Liver (tissue), 8 donors: ENCODE measurements at regions not wholly inside any gene's neighbourhood (a gene's known extent, or its start where the extent isn't known, plus 50 kb on each side); places are given as distances from the start of the nearest gene placed in this dataset.

Source experiments
- DNase-seq: peaks from one replicate; pipeline ENCODE4 v3.0.0-alpha.2; 2017; ENCODE audit warnings: low spot score
- H3K27ac ChIP-seq, 2 donors: one replicate each; pipeline ENCODE4 v1.7.0; 2013; ENCODE audit warnings: inconsistent platforms in 2 of 2, low read length in 2 of 2, control low read depth in 1 of 2, low read depth in 1 of 2, mild to moderate bottlenecking in 1 of 2
- H3K27me3 ChIP-seq, 4 donors: one replicate each; pipeline versions ENCODE4 v1.6.1 to v1.7.0; 2013; ENCODE audit warnings: low read length in 3 of 4, inconsistent platforms in 1 of 4, mild to moderate bottlenecking in 1 of 4, moderate library complexity in 1 of 4; ENCODE audit not compliant: control insufficient read depth in 4 of 4, insufficient read depth in 4 of 4
- H3K36me3 ChIP-seq, 4 donors: one replicate each; pipeline versions ENCODE4 v1.6.1 to v1.7.0; 2013; ENCODE audit warnings: low read length in 3 of 4, mild to moderate bottlenecking in 3 of 4, low read depth in 1 of 4, moderate library complexity in 1 of 4; ENCODE audit not compliant: control insufficient read depth in 4 of 4, insufficient read depth in 3 of 4
- H3K4me1 ChIP-seq, 4 donors: one replicate each; pipeline versions ENCODE4 v1.6.1 to v1.7.0; 2013; ENCODE audit warnings: low read length in 3 of 4, mild to moderate bottlenecking in 3 of 4, moderate library complexity in 1 of 4; ENCODE audit not compliant: control insufficient read depth in 4 of 4, insufficient read depth in 4 of 4
- H3K4me3 ChIP-seq, 3 donors: one replicate each; pipeline versions ENCODE4 v1.6.1 to v1.7.0; 2013; ENCODE audit warnings: low read length in 3 of 3, control low read depth in 1 of 3, low read depth in 1 of 3, mild to moderate bottlenecking in 1 of 3
- H3K9ac ChIP-seq, 2 donors: one replicate each; pipeline ENCODE4 v1.7.0; 2013; ENCODE audit warnings: low read length in 2 of 2, mild to moderate bottlenecking in 2 of 2, moderate library complexity in 2 of 2, control low read depth in 1 of 2, low read depth in 1 of 2
- H3K9me3 ChIP-seq, 4 donors: one replicate each; pipeline versions ENCODE4 v1.6.1 to v1.7.0; 2013; ENCODE audit warnings: low read length in 3 of 4; ENCODE audit not compliant: control insufficient read depth in 4 of 4
- ATF3 ChIP-seq: IDR thresholded peaks from 2 replicates; pipeline ENCODE4 v1.6.1; 2016; ENCODE audit warnings: antibody characterized with exemption
- CTCF ChIP-seq: fragments of 150-350 bp; IDR thresholded peaks from 2 replicates; pipeline ENCODE4 v1.5.1; 2017; ENCODE audit warnings: improper control_type of control experiment, low read depth, low read length; ENCODE audit not compliant: missing input control
- EGR1 ChIP-seq, 2 donors: IDR thresholded peaks; 2 replicates each; pipeline ENCODE4 v1.6.1; 2016 to 2018; ENCODE audit warnings: antibody characterized with exemption in 2 of 2, low read depth in 2 of 2
- FOXA1 ChIP-seq: IDR thresholded peaks from 2 replicates; pipeline ENCODE4 v1.6.1; 2016; ENCODE audit warnings: antibody characterized with exemption
- FOXA2 ChIP-seq: IDR thresholded peaks from 2 replicates; pipeline ENCODE4 v1.6.1; 2016; ENCODE audit warnings: antibody characterized with exemption
- GABPA ChIP-seq, 2 donors: IDR thresholded peaks in 1 of 2; conservative IDR thresholded peaks in 1 of 2; 2 replicates each; pipeline ENCODE4 v1.6.1; 2016; ENCODE audit warnings: antibody characterized with exemption in 2 of 2, mild to moderate bottlenecking in 1 of 2, moderate library complexity in 1 of 2
- HNF4A ChIP-seq, 2 donors: conservative IDR thresholded peaks; 2 replicates each; pipeline ENCODE4 v1.6.1; 2016; ENCODE audit warnings: antibody characterized with exemption in 2 of 2, mild to moderate bottlenecking in 2 of 2
- HNF4G ChIP-seq: IDR thresholded peaks from 2 replicates; pipeline ENCODE4 v1.6.1; 2016; ENCODE audit warnings: antibody characterized with exemption
- JUND ChIP-seq, 2 donors: IDR thresholded peaks; 2 replicates each; pipeline ENCODE4 v1.6.1; 2016; ENCODE audit warnings: antibody characterized with exemption in 2 of 2
- MAX ChIP-seq: IDR thresholded peaks from 2 replicates; pipeline ENCODE4 v1.6.1; 2016; ENCODE audit warnings: antibody characterized with exemption
- NR2F2 ChIP-seq: IDR thresholded peaks from 2 replicates; pipeline ENCODE4 v1.6.1; 2016; ENCODE audit warnings: antibody characterized with exemption
- RAD21 ChIP-seq, 2 donors: IDR thresholded peaks; 2 replicates each; pipeline ENCODE4 v1.6.1; 2016; ENCODE audit warnings: antibody characterized with exemption in 2 of 2, mild to moderate bottlenecking in 2 of 2
- REST ChIP-seq: IDR thresholded peaks from 2 replicates; pipeline ENCODE4 v1.6.1; 2016; ENCODE audit warnings: antibody characterized with exemption, mild to moderate bottlenecking
- RXRA ChIP-seq, 2 donors: IDR thresholded peaks; 2 replicates each; pipeline ENCODE4 v1.6.1; 2017 to 2018; ENCODE audit warnings: antibody characterized with exemption in 2 of 2, mild to moderate bottlenecking in 1 of 2
- SP1 ChIP-seq: IDR thresholded peaks from 2 replicates; pipeline ENCODE4 v1.6.1; 2018; ENCODE audit warnings: antibody characterized with exemption, mild to moderate bottlenecking
- TAF1 ChIP-seq: conservative IDR thresholded peaks from 2 replicates; pipeline ENCODE4 v1.6.1; 2016; ENCODE audit warnings: antibody characterized with exemption, mild to moderate bottlenecking
- YY1 ChIP-seq: IDR thresholded peaks from 2 replicates; pipeline ENCODE4 v1.6.1; 2016; ENCODE audit warnings: antibody characterized with exemption, mild to moderate bottlenecking
- ZBTB33 ChIP-seq: IDR thresholded peaks from 2 replicates; pipeline ENCODE4 v1.6.1; 2016; ENCODE audit warnings: antibody characterized with exemption
- WGBS: extraction: QIAGEN DNeasy Blood & Tissue Kit; methylation state at CpG from one replicate; pipeline ENCODE4 v1.1.7; 2013; 5-methylcytosine and 5-hydroxymethylcytosine counted together
- donor health status: healthy.
- donor health status: healthy.
- donor health status: healthy.
- donor health status: healthy.
- donor health status: healthy.

- H3K27ac ChIP-seq = no peak overlapping the region
- no peaks in the 10 kb centered on the region for H3K4me1 ChIP-seq
- no peak for DNase-seq
- H3K4me3 ChIP-seq = no peak overlapping the region
- H3K9me3 ChIP-seq = no peaks in the 10 kb centered on the region
- no peak overlapping the region for H3K9ac ChIP-seq
- peaks cover 0 to 8% (median 0%) of the 10 kb centered on the region in 4 donors for H3K27me3 ChIP-seq
- WGBS = 59% methylated on average over 4 of the region's 4 CpGs
- no peak for TF ChIP-seq JUND (IDR thresholded peaks at IDR 0.05)
- TF ChIP-seq ZBTB33 = no peak
- no peaks in the 10 kb centered on the region for H3K36me3 ChIP-seq
These were observed 73.4 kb upstream of the PMEPA1 start for GRCh38 chr20:57783196-57783595.

GRCh38 chr20:57782631-57783041 lies 72.8 kb upstream of the PMEPA1 start:
- peaks cover 0 to 8% (median 0%) of the 10 kb centered on the region in 4 donors for H3K27me3 ChIP-seq
- 43% methylated on average over 12 of the region's 12 CpGs for WGBS
- no peak overlapping the region for H3K4me3 ChIP-seq
- no peaks in the 10 kb centered on the region for H3K9me3 ChIP-seq
- no peak overlapping the region for H3K9ac ChIP-seq
- H3K27ac ChIP-seq = no peak overlapping the region
- H3K4me1 ChIP-seq = no peaks in the 10 kb centered on the region
- no peaks in the 10 kb centered on the region for H3K36me3 ChIP-seq
- no peak for DNase-seq
- no peak for TF ChIP-seq HNF4G
- no peak for TF ChIP-seq FOXA1
- no peak for TF ChIP-seq GABPA (IDR thresholded peaks at IDR 0.05 in 1 of 2, conservative IDR thresholded peaks at IDR 0.05 in 1 of 2)
- no peak for TF ChIP-seq FOXA2
- no peak for TF ChIP-seq CTCF
- TF ChIP-seq SP1 = no peak
- no peak for TF ChIP-seq EGR1 (IDR thresholded peaks at IDR 0.05; ENCODE audit: low read depth in 2 of 2)
- TF ChIP-seq ZBTB33 = no peak
- TF ChIP-seq NR2F2 = no peak
- no peak for TF ChIP-seq REST
- no peak for TF ChIP-seq TAF1
- TF ChIP-seq RAD21 (IDR thresholded peaks at IDR 0.05) = no peak
- no peak for TF ChIP-seq YY1
- no peak for TF ChIP-seq MAX
- no peak for TF ChIP-seq RXRA (IDR thresholded peaks at IDR 0.05)
- TF ChIP-seq HNF4A (conservative IDR thresholded peaks at IDR 0.05) = no peak
- no peak for TF ChIP-seq JUND (IDR thresholded peaks at IDR 0.05)
- no peak for TF ChIP-seq ATF3
